ENCODE measurements at regions not wholly inside any gene's neighbourhood (a gene's known extent, or its start where the extent isn't known, plus 50 kb on each side); places are given as distances from the start of the nearest gene placed in this dataset.

DNA sequence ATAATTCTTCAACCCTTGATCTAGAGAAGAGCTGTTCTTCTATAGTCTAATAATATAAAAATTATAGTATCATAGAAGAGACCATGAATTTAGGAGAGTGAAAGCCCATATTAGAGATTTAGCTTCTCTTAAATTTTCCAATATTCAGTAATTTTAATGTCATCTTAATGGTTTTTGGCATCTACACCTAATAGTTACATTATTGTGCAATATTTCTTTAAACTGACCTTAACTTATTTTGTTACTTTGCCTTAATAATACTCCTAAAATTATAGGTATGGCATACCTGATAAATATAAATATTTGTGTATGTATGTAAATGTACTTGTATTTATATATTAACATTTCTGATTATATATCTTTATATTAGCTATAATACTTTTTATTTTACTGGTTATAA is 78.0 kb upstream of the CWC22 start:
- TF ChIP-seq, protein P1, sequence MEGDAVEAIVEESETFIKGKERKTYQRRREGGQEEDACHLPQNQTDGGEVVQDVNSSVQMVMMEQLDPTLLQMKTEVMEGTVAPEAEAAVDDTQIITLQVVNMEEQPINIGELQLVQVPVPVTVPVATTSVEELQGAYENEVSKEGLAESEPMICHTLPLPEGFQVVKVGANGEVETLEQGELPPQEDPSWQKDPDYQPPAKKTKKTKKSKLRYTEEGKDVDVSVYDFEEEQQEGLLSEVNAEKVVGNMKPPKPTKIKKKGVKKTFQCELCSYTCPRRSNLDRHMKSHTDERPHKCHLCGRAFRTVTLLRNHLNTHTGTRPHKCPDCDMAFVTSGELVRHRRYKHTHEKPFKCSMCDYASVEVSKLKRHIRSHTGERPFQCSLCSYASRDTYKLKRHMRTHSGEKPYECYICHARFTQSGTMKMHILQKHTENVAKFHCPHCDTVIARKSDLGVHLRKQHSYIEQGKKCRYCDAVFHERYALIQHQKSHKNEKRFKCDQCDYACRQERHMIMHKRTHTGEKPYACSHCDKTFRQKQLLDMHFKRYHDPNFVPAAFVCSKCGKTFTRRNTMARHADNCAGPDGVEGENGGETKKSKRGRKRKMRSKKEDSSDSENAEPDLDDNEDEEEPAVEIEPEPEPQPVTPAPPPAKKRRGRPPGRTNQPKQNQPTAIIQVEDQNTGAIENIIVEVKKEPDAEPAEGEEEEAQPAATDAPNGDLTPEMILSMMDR (conservative IDR thresholded peaks at IDR 0.05 in 1 of 2, IDR thresholded peaks at IDR 0.05 in 1 of 2; ENCODE audit: extremely low read depth in 1 of 2, insufficient read depth in 1 of 2, low read depth in 1 of 2, low read length in 2 of 2): no peak
- no peak for TF ChIP-seq EZH2 (IDR thresholded peaks at IDR 0.05; ENCODE audit: borderline replicate concordance, low read length)

All from mammary epithelial cell (primary cell).